Liver (tissue), 8 donors: ENCODE measurements at regions not wholly inside any gene's neighbourhood (a gene's known extent, or its start where the extent isn't known, plus 50 kb on each side); places are given as distances from the start of the nearest gene placed in this dataset.
A peak's percentile ranks its signal among the peaks of the same experiment; 100 is the strongest.

ENCODE experiments used
- DNase-seq: peaks from one replicate; pipeline ENCODE4 v3.0.0-alpha.2; 2017; ENCODE audit warnings: low spot score
- H3K27ac ChIP-seq, 2 donors: one replicate each; pipeline ENCODE4 v1.7.0; 2013; ENCODE audit warnings: inconsistent platforms in 2 of 2, low read length in 2 of 2, control low read depth in 1 of 2, low read depth in 1 of 2, mild to moderate bottlenecking in 1 of 2
- H3K27me3 ChIP-seq, 4 donors: one replicate each; pipeline versions ENCODE4 v1.6.1 to v1.7.0; 2013; ENCODE audit warnings: low read length in 3 of 4, inconsistent platforms in 1 of 4, mild to moderate bottlenecking in 1 of 4, moderate library complexity in 1 of 4; ENCODE audit not compliant: control insufficient read depth in 4 of 4, insufficient read depth in 4 of 4
- H3K36me3 ChIP-seq, 4 donors: one replicate each; pipeline versions ENCODE4 v1.6.1 to v1.7.0; 2013; ENCODE audit warnings: low read length in 3 of 4, mild to moderate bottlenecking in 3 of 4, low read depth in 1 of 4, moderate library complexity in 1 of 4; ENCODE audit not compliant: control insufficient read depth in 4 of 4, insufficient read depth in 3 of 4
- H3K4me1 ChIP-seq, 4 donors: one replicate each; pipeline versions ENCODE4 v1.6.1 to v1.7.0; 2013; ENCODE audit warnings: low read length in 3 of 4, mild to moderate bottlenecking in 3 of 4, moderate library complexity in 1 of 4; ENCODE audit not compliant: control insufficient read depth in 4 of 4, insufficient read depth in 4 of 4
- H3K4me3 ChIP-seq, 3 donors: one replicate each; pipeline versions ENCODE4 v1.6.1 to v1.7.0; 2013; ENCODE audit warnings: low read length in 3 of 3, control low read depth in 1 of 3, low read depth in 1 of 3, mild to moderate bottlenecking in 1 of 3
- H3K9ac ChIP-seq, 2 donors: one replicate each; pipeline ENCODE4 v1.7.0; 2013; ENCODE audit warnings: low read length in 2 of 2, mild to moderate bottlenecking in 2 of 2, moderate library complexity in 2 of 2, control low read depth in 1 of 2, low read depth in 1 of 2
- H3K9me3 ChIP-seq, 4 donors: one replicate each; pipeline versions ENCODE4 v1.6.1 to v1.7.0; 2013; ENCODE audit warnings: low read length in 3 of 4; ENCODE audit not compliant: control insufficient read depth in 4 of 4
- FOXA1 ChIP-seq: IDR thresholded peaks from 2 replicates; pipeline ENCODE4 v1.6.1; 2016; ENCODE audit warnings: antibody characterized with exemption
- FOXA2 ChIP-seq: IDR thresholded peaks from 2 replicates; pipeline ENCODE4 v1.6.1; 2016; ENCODE audit warnings: antibody characterized with exemption
- GABPA ChIP-seq, 2 donors: IDR thresholded peaks in 1 of 2; conservative IDR thresholded peaks in 1 of 2; 2 replicates each; pipeline ENCODE4 v1.6.1; 2016; ENCODE audit warnings: antibody characterized with exemption in 2 of 2, mild to moderate bottlenecking in 1 of 2, moderate library complexity in 1 of 2
- HNF4A ChIP-seq, 2 donors: conservative IDR thresholded peaks; 2 replicates each; pipeline ENCODE4 v1.6.1; 2016; ENCODE audit warnings: antibody characterized with exemption in 2 of 2, mild to moderate bottlenecking in 2 of 2
- RAD21 ChIP-seq, 2 donors: IDR thresholded peaks; 2 replicates each; pipeline ENCODE4 v1.6.1; 2016; ENCODE audit warnings: antibody characterized with exemption in 2 of 2, mild to moderate bottlenecking in 2 of 2
- RXRA ChIP-seq, 2 donors: IDR thresholded peaks; 2 replicates each; pipeline ENCODE4 v1.6.1; 2017 to 2018; ENCODE audit warnings: antibody characterized with exemption in 2 of 2, mild to moderate bottlenecking in 1 of 2
- SP1 ChIP-seq: IDR thresholded peaks from 2 replicates; pipeline ENCODE4 v1.6.1; 2018; ENCODE audit warnings: antibody characterized with exemption, mild to moderate bottlenecking
- YY1 ChIP-seq: IDR thresholded peaks from 2 replicates; pipeline ENCODE4 v1.6.1; 2016; ENCODE audit warnings: antibody characterized with exemption, mild to moderate bottlenecking
- WGBS: extraction: QIAGEN DNeasy Blood & Tissue Kit; methylation state at CpG from one replicate; pipeline ENCODE4 v1.1.7; 2013; 5-methylcytosine and 5-hydroxymethylcytosine counted together
- TF ChIP-seq, protein P1 (sequence below): IDR thresholded peaks from 2 replicates; pipeline ENCODE4 v1.6.1; 2016; ENCODE audit warnings: antibody characterized with exemption
- TF ChIP-seq, protein P2 (sequence below): fragments of 150-350 bp; IDR thresholded peaks from 2 replicates; pipeline ENCODE4 v1.5.1; 2017; ENCODE audit warnings: improper control_type of control experiment, low read depth, low read length; ENCODE audit not compliant: missing input control
- TF ChIP-seq, protein P3 (sequence below): IDR thresholded peaks from 2 replicates; pipeline ENCODE4 v1.6.1; 2016; ENCODE audit warnings: antibody characterized with exemption
- TF ChIP-seq, protein P4 (sequence below): IDR thresholded peaks from 2 replicates; pipeline ENCODE4 v1.6.1; 2016; ENCODE audit warnings: antibody characterized with exemption, mild to moderate bottlenecking
- TF ChIP-seq, protein P5 (sequence below): IDR thresholded peaks from 2 replicates; pipeline ENCODE4 v1.6.1; 2016; ENCODE audit warnings: antibody characterized with exemption
- donor health status: healthy.
- donor health status: healthy.
- donor health status: healthy.
- donor health status: healthy.
- donor health status: healthy.

DNA sequence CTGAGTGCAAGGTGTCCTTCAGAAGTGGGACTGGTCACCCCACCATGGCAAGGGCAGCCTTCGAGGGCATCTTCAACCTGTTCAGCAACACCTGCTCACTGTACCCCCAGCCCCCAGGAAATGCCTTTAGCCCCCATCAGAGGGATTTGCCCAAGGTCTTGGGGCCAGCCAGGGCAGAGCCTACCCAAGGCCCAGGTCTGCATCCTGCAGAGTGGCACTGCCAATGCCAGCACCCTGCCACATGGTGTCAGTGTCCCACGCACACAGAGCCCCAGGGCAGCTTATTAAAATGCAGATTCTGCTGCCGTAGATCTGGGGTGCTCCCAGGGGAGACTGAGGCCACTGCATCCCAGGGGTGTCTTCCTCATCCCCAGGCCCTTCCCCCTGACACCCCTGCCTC, 106.2 kb upstream of the KCTD7 start:
- peak; percentile 81 to 83 for TF ChIP-seq RAD21 (IDR thresholded peaks at IDR 0.05)
- TF ChIP-seq, protein P1, sequence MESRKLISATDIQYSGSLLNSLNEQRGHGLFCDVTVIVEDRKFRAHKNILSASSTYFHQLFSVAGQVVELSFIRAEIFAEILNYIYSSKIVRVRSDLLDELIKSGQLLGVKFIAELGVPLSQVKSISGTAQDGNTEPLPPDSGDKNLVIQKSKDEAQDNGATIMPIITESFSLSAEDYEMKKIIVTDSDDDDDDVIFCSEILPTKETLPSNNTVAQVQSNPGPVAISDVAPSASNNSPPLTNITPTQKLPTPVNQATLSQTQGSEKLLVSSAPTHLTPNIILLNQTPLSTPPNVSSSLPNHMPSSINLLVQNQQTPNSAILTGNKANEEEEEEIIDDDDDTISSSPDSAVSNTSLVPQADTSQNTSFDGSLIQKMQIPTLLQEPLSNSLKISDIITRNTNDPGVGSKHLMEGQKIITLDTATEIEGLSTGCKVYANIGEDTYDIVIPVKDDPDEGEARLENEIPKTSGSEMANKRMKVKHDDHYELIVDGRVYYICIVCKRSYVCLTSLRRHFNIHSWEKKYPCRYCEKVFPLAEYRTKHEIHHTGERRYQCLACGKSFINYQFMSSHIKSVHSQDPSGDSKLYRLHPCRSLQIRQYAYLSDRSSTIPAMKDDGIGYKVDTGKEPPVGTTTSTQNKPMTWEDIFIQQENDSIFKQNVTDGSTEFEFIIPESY: no peak
- TF ChIP-seq GABPA (IDR thresholded peaks at IDR 0.05 in 1 of 2, conservative IDR thresholded peaks at IDR 0.05 in 1 of 2): no peak
- TF ChIP-seq SP1: no peak
- TF ChIP-seq, protein P2, sequence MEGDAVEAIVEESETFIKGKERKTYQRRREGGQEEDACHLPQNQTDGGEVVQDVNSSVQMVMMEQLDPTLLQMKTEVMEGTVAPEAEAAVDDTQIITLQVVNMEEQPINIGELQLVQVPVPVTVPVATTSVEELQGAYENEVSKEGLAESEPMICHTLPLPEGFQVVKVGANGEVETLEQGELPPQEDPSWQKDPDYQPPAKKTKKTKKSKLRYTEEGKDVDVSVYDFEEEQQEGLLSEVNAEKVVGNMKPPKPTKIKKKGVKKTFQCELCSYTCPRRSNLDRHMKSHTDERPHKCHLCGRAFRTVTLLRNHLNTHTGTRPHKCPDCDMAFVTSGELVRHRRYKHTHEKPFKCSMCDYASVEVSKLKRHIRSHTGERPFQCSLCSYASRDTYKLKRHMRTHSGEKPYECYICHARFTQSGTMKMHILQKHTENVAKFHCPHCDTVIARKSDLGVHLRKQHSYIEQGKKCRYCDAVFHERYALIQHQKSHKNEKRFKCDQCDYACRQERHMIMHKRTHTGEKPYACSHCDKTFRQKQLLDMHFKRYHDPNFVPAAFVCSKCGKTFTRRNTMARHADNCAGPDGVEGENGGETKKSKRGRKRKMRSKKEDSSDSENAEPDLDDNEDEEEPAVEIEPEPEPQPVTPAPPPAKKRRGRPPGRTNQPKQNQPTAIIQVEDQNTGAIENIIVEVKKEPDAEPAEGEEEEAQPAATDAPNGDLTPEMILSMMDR: peak; percentile 57
- H3K4me3 ChIP-seq: no peak overlapping the region
- H3K4me1 ChIP-seq: peaks cover 1 to 18% (median 9%) of the 10 kb centered on the region in 4 donors
- no peaks in the 10 kb centered on the region for H3K27me3 ChIP-seq
- H3K9me3 ChIP-seq: no peaks in the 10 kb centered on the region
- no peaks in the 10 kb centered on the region for H3K36me3 ChIP-seq
- H3K9ac ChIP-seq: no peak overlapping the region
- WGBS: 50% methylated on average over 3 of the region's 3 CpGs
- no peak for DNase-seq
- no peak overlapping the region for H3K27ac ChIP-seq

DNA sequence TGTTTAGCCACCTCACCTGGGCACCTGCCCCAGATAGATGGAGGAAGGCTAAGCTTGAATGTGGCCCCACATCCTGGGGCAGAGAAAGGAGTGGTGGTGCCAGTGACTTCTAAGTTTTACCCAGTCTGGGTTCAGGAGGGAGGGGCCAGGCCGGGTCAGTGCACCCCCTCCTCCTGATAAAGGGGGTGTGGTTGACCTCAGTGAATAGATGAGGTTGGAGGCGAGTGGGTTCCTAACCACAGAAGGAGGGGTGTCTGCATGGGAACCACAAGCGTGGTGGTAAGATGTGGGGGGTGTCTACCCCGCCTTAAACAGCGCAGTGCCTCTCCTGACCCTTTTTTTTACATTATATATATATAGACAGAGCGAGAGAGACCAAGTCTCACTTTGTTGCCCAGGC, 105.3 kb upstream of the KCTD7 start:
- H3K9ac ChIP-seq: no peak overlapping the region
- H3K27ac ChIP-seq: no peak overlapping the region
- H3K4me1 ChIP-seq: peaks cover 1 to 18% (median 11%) of the 10 kb centered on the region in 4 donors
- no peaks in the 10 kb centered on the region for H3K27me3 ChIP-seq
- 71% methylated on average over 6 of the region's 6 CpGs for WGBS
- TF ChIP-seq FOXA1 (no peak), RXRA (IDR thresholded peaks at IDR 0.05) (no peak), YY1 (no peak), HNF4A (conservative IDR thresholded peaks at IDR 0.05) (no peak), FOXA2 (no peak), SP1 (no peak)
- TF ChIP-seq, protein P3, sequence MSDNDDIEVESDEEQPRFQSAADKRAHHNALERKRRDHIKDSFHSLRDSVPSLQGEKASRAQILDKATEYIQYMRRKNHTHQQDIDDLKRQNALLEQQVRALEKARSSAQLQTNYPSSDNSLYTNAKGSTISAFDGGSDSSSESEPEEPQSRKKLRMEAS: no peak
- TF ChIP-seq, protein P1: no peak
- TF ChIP-seq, protein P4, sequence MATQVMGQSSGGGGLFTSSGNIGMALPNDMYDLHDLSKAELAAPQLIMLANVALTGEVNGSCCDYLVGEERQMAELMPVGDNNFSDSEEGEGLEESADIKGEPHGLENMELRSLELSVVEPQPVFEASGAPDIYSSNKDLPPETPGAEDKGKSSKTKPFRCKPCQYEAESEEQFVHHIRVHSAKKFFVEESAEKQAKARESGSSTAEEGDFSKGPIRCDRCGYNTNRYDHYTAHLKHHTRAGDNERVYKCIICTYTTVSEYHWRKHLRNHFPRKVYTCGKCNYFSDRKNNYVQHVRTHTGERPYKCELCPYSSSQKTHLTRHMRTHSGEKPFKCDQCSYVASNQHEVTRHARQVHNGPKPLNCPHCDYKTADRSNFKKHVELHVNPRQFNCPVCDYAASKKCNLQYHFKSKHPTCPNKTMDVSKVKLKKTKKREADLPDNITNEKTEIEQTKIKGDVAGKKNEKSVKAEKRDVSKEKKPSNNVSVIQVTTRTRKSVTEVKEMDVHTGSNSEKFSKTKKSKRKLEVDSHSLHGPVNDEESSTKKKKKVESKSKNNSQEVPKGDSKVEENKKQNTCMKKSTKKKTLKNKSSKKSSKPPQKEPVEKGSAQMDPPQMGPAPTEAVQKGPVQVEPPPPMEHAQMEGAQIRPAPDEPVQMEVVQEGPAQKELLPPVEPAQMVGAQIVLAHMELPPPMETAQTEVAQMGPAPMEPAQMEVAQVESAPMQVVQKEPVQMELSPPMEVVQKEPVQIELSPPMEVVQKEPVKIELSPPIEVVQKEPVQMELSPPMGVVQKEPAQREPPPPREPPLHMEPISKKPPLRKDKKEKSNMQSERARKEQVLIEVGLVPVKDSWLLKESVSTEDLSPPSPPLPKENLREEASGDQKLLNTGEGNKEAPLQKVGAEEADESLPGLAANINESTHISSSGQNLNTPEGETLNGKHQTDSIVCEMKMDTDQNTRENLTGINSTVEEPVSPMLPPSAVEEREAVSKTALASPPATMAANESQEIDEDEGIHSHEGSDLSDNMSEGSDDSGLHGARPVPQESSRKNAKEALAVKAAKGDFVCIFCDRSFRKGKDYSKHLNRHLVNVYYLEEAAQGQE: no peak
- TF ChIP-seq, protein P5, sequence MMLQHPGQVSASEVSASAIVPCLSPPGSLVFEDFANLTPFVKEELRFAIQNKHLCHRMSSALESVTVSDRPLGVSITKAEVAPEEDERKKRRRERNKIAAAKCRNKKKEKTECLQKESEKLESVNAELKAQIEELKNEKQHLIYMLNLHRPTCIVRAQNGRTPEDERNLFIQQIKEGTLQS: no peak
- no peaks in the 10 kb centered on the region for H3K9me3 ChIP-seq
- H3K4me3 ChIP-seq: no peak overlapping the region
- DNase-seq: no peak
- H3K36me3 ChIP-seq: no peaks in the 10 kb centered on the region
